ENCODE measurements at regions not wholly inside any gene's neighbourhood (a gene's known extent, or its start where the extent isn't known, plus 50 kb on each side); places are given as distances from the start of the nearest gene placed in this dataset.
"Not testable (repeated sequence)": the region's sequence is repeated elsewhere in the genome, so short reads cannot be mapped to it uniquely, and the experiment has no call there.

GRCh38 chr2:133884739-133885381 lies 316.6 kb upstream of the NCKAP5 start:
- peak; percentile 22 for DNase-seq (ENCODE audit: low spot score)

GRCh38 chr2:133885847-133886246 lies 317.6 kb upstream of the NCKAP5 start:
- DNase-seq (ENCODE audit: low spot score) = no peak

- DNase-seq (ENCODE audit: low spot score) = peak; percentile 67
Observed at GRCh38 chr2:133886735-133887675, 318.7 kb upstream of the NCKAP5 start.

GRCh38 chr2:133887676-133888040 lies 319.4 kb upstream of the NCKAP5 start:
- no peak for DNase-seq (ENCODE audit: low spot score)

- DNase-seq (ENCODE audit: low spot score) = no peak
Observed at GRCh38 chr2:133888107-133888506, 319.8 kb upstream of the NCKAP5 start.

- no peak for DNase-seq (ENCODE audit: low spot score)
Observed at GRCh38 chr2:133888621-133889219, 320.5 kb upstream of the NCKAP5 start.

GRCh38 chr2:133892352-133892913 lies 324.2 kb upstream of the NCKAP5 start:
- DNase-seq (ENCODE audit: low spot score) = no peak

GRCh38 chr2:133894429-133894828 lies 326.2 kb upstream of the NCKAP5 start:
- DNase-seq (ENCODE audit: low spot score) = no peak

GRCh38 chr2:133897838-133898237 lies 329.6 kb upstream of the NCKAP5 start:
- not testable (repeated sequence) for DNase-seq (ENCODE audit: low spot score)

GRCh38 chr2:133900909-133901308 lies 332.6 kb upstream of the NCKAP5 start:
- DNase-seq (ENCODE audit: low spot score) = no peak

GRCh38 chr2:133906396-133906795 lies 338.1 kb upstream of the NCKAP5 start:
- DNase-seq (ENCODE audit: low spot score) = no peak

- no peak for DNase-seq (ENCODE audit: low spot score)
Observed at GRCh38 chr2:133906926-133907325, 338.7 kb upstream of the NCKAP5 start.

GRCh38 chr2:133908171-133908570 lies 339.9 kb upstream of the NCKAP5 start:
- DNase-seq (ENCODE audit: low spot score) = no peak

- no peak for DNase-seq (ENCODE audit: low spot score)
Observed at GRCh38 chr2:133918141-133918540, 335.7 kb upstream of the MGAT5 start.

GRCh38 chr2:133919285-133919684 lies 334.6 kb upstream of the MGAT5 start:
- DNase-seq (ENCODE audit: low spot score) = peak; percentile 9

- no peak for DNase-seq (ENCODE audit: low spot score)
Observed at GRCh38 chr2:133927894-133928293, 326.0 kb upstream of the MGAT5 start.

- no peak for DNase-seq (ENCODE audit: low spot score)
Observed at GRCh38 chr2:133936096-133936495, 317.8 kb upstream of the MGAT5 start.

- no peak for DNase-seq (ENCODE audit: low spot score)
Observed at GRCh38 chr2:133936601-133937000, 317.3 kb upstream of the MGAT5 start.

- DNase-seq (ENCODE audit: low spot score) = no peak
Observed at GRCh38 chr2:133937669-133938068, 316.2 kb upstream of the MGAT5 start.

GRCh38 chr2:133940134-133940533 lies 313.7 kb upstream of the MGAT5 start:
- no peak for DNase-seq (ENCODE audit: low spot score)

GRCh38 chr2:133941666-133942065 lies 312.2 kb upstream of the MGAT5 start:
- DNase-seq (ENCODE audit: low spot score) = no peak

- no peak for DNase-seq (ENCODE audit: low spot score)
Observed at GRCh38 chr2:133942398-133942797, 311.5 kb upstream of the MGAT5 start.

- DNase-seq (ENCODE audit: low spot score) = no peak
Observed at GRCh38 chr2:133943108-133943507, 310.8 kb upstream of the MGAT5 start.
